ENCODE measurements at regions not wholly inside any gene's neighbourhood (a gene's known extent, or its start where the extent isn't known, plus 50 kb on each side); places are given as distances from the start of the nearest gene placed in this dataset.

- no peaks in the 10 kb centered on the region for H3K9me3 ChIP-seq
- H3K4me3 ChIP-seq = no peak overlapping the region
- no peak overlapping the region for H3K27ac ChIP-seq
- no peak for TF ChIP-seq CTCF (IDR thresholded peaks at IDR 0.05)
- DNase-seq (no peak), ATAC-seq (no peak)
- intact Hi-C loops (cut with DNase I) = no loop called here
- H3K36me3 ChIP-seq = no peaks in the 10 kb centered on the region
- no peaks in the 10 kb centered on the region for H3K27me3 ChIP-seq
- H3K4me1 ChIP-seq = no peaks in the 10 kb centered on the region
These were observed 59.0 kb upstream of the PALM2AKAP2 start for GRCh38 chr9:109721001-109721400.

- Histone ChIP-seq H3K27ac (no peak overlapping the region), H3K4me1 (no peaks in the 10 kb centered on the region), H3K9me3 (no peaks in the 10 kb centered on the region), H3K4me3 (no peak overlapping the region), H3K27me3 (no peaks in the 10 kb centered on the region), H3K36me3 (no peaks in the 10 kb centered on the region)
- no peak for TF ChIP-seq CTCF (IDR thresholded peaks at IDR 0.05)
- intact Hi-C loops (cut with DNase I) = no loop called here
- no peak for DNase-seq
- ATAC-seq = no peak
These were observed 58.0 kb upstream of the PALM2AKAP2 start for GRCh38 chr9:109722007-109722406.

GRCh38 chr9:109723781-109724180 is 56.2 kb upstream of the PALM2AKAP2 start:
- no peaks in the 10 kb centered on the region for H3K9me3 ChIP-seq
- DNase-seq = no peak
- intact Hi-C loops (cut with DNase I) = no loop called here
- no peak overlapping the region for H3K4me3 ChIP-seq
- H3K27ac ChIP-seq = no peak overlapping the region
- no peaks in the 10 kb centered on the region for H3K36me3 ChIP-seq
- no peak for TF ChIP-seq CTCF (IDR thresholded peaks at IDR 0.05)
- ATAC-seq = no peak
- H3K4me1 ChIP-seq = no peaks in the 10 kb centered on the region
- no peaks in the 10 kb centered on the region for H3K27me3 ChIP-seq

GRCh38 chr9:109725460-109725859 is 54.5 kb upstream of the PALM2AKAP2 start:
- Histone ChIP-seq H3K36me3 (no peaks in the 10 kb centered on the region), H3K9me3 (no peaks in the 10 kb centered on the region), H3K4me3 (no peak overlapping the region), H3K27me3 (no peaks in the 10 kb centered on the region), H3K4me1 (no peaks in the 10 kb centered on the region), H3K27ac (no peak overlapping the region)
- intact Hi-C loops (cut with DNase I) = no loop called here
- TF ChIP-seq CTCF (IDR thresholded peaks at IDR 0.05) = no peak
- ATAC-seq = no peak
- no peak for DNase-seq

GRCh38 chr9:109726119-109726518 is 53.9 kb upstream of the PALM2AKAP2 start:
- no peak for TF ChIP-seq CTCF (IDR thresholded peaks at IDR 0.05)
- H3K9me3 ChIP-seq = no peaks in the 10 kb centered on the region
- ATAC-seq = no peak
- intact Hi-C loops (cut with DNase I) = no loop called here
- H3K27ac ChIP-seq = no peak overlapping the region
- no peaks in the 10 kb centered on the region for H3K4me1 ChIP-seq
- H3K36me3 ChIP-seq = no peaks in the 10 kb centered on the region
- no peak for DNase-seq
- no peaks in the 10 kb centered on the region for H3K27me3 ChIP-seq
- H3K4me3 ChIP-seq = no peak overlapping the region
